ENCODE measurements at regions not wholly inside any gene's neighbourhood (a gene's known extent, or its start where the extent isn't known, plus 50 kb on each side); places are given as distances from the start of the nearest gene placed in this dataset.

- TF ChIP-seq CTCF (IDR thresholded peaks at IDR 0.05; ENCODE audit: insufficient read depth, low read depth, low read length, missing control alignments) = no peak
- no peak overlapping the region for H3K4me3 ChIP-seq (ENCODE audit: low read depth, low read length)
These were observed 337.0 kb upstream of the CADM2 start for GRCh38 chr3:84621823-84622222.

GRCh38 chr3:84634668-84635067, 324.1 kb upstream of the CADM2 start:
- DNase-seq (ENCODE audit: low read depth) = no peak
- no peak for TF ChIP-seq CTCF (IDR thresholded peaks at IDR 0.05; ENCODE audit: insufficient read depth, low read depth, low read length, missing control alignments)
- no peak overlapping the region for H3K4me3 ChIP-seq (ENCODE audit: low read depth, low read length)

More at GRCh38 chr3:84621823-84622222, 337.0 kb upstream of the CADM2 start:
- no peak for DNase-seq (ENCODE audit: low read depth)

- DNase-seq (ENCODE audit: low read depth) = no peak
- H3K4me3 ChIP-seq (ENCODE audit: low read depth, low read length) = no peak overlapping the region
- no peak for TF ChIP-seq CTCF (IDR thresholded peaks at IDR 0.05; ENCODE audit: insufficient read depth, low read depth, low read length, missing control alignments)
These were observed 321.5 kb upstream of the CADM2 start for GRCh38 chr3:84637272-84637671.

- H3K4me3 ChIP-seq (ENCODE audit: low read depth, low read length) = no peak overlapping the region
- TF ChIP-seq CTCF (IDR thresholded peaks at IDR 0.05; ENCODE audit: insufficient read depth, low read depth, low read length, missing control alignments) = no peak
These were observed 292.3 kb upstream of the CADM2 start for GRCh38 chr3:84666468-84666867.

GRCh38 chr3:84679211-84679610, 279.6 kb upstream of the CADM2 start:
- no peak overlapping the region for H3K4me3 ChIP-seq (ENCODE audit: low read depth, low read length)
- no peak for DNase-seq (ENCODE audit: low read depth)
- no peak for TF ChIP-seq CTCF (IDR thresholded peaks at IDR 0.05; ENCODE audit: insufficient read depth, low read depth, low read length, missing control alignments)

More at GRCh38 chr3:84666468-84666867, 292.3 kb upstream of the CADM2 start:
- no peak for DNase-seq (ENCODE audit: low read depth)

GRCh38 chr3:84680700-84681099, 278.1 kb upstream of the CADM2 start:
- no peak overlapping the region for H3K4me3 ChIP-seq (ENCODE audit: low read depth, low read length)
- no peak for TF ChIP-seq CTCF (IDR thresholded peaks at IDR 0.05; ENCODE audit: insufficient read depth, low read depth, low read length, missing control alignments)
- no peak for DNase-seq (ENCODE audit: low read depth)

- TF ChIP-seq CTCF (IDR thresholded peaks at IDR 0.05; ENCODE audit: insufficient read depth, low read depth, low read length, missing control alignments) = no peak
- H3K4me3 ChIP-seq (ENCODE audit: low read depth, low read length) = no peak overlapping the region
- no peak for DNase-seq (ENCODE audit: low read depth)
These were observed 275.3 kb upstream of the CADM2 start for GRCh38 chr3:84683493-84683892.
